GM21529 (cell line): ENCODE measurements at regions not wholly inside any gene's neighbourhood (a gene's known extent, or its start where the extent isn't known, plus 50 kb on each side); places are given as distances from the start of the nearest gene placed in this dataset.

Experiments
- ATAC-seq: cut with Tn5 transposase; IDR thresholded peaks from one replicate; pipeline ENCODE4 v1.9.1; 2021; ENCODE audit not compliant: unreplicated experiment

DNA sequence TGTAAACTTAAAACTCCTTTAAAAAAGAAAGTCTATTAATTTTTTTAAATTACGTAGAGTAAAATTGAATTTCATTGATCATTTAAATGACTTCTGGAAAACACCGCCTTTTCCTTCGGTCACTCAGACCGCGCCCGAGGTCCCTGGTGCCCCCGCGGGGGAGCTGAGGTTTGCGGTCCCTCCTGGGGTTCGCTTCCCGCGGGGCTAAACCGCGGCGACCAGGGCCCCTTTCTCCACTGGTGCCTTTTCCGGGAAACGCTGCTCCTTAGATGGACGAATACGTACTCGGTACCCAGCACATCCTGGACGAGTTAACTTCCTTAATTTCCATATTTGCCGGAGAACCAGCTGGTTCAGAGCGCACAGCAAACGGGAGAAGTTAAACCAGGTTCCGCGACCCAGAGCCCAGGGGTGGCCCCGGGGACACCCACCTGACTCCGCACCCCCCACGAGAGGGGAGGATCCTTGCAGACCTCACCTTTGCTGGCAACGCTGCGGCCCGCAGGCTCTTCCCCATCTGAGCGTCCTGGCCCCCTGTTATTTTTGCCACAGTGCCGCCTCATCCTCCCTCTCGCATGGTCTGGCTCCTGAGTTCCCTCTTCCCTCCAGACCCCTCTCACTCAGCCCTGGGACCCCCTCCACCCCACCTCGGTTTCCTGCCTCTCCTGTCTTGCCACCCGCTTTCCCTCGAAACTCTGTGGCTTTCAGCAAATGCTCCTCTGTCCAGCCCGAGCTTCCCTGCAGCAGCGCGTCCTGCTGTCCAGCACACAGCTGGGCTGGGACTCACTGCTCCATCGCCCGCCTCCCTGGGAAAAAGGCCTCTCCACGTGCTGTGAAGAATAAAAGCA is 420.0 kb upstream of the MYT1L start:
- ATAC-seq, result no peak

DNA sequence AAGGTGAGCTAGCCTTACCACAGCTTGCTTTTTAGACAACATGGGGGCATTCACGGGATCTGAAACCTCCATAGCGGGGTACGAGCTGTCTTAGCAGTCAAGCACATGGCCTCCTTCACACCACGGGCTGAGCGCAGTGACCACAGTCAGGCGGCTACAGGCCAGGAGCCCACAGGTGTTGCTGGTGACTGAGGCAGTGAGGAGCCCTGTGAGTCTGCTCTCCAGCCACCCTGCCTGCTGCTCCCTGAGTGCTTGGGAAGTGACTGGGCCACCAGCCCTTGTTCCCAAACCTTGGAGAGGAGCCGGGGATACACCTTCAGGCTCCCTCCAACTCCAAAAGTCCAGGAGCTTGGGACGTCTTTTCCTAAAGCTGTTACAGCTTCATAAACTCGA is 418.1 kb upstream of the MYT1L start:
- no peak for ATAC-seq

GRCh38 chr2:2748399-2749205 is 417.5 kb upstream of the MYT1L start:
- no peak for ATAC-seq

- ATAC-seq, result no peak
Observed at GRCh38 chr2:2747797-2748301, 416.8 kb upstream of the MYT1L start.

DNA sequence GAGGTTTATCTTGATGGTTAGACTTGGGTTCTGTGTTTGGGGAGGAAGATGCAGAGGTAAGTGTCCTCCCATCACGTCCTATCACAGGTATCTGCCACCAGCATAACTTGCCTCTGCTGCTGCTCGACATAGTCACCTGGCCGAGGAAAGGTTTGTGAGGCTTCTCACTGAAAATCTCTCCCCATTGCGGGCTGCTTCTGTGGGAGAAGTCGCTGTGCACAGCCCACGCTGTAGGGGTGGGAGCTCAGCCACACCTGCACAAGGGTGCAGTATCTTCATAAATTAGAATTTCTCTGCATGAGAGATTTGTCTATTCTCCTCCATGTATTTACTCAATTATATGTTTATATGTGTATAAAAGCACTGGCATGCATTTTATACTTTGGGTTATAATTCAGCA is 415.7 kb upstream of the MYT1L start:
- no peak for ATAC-seq

DNA sequence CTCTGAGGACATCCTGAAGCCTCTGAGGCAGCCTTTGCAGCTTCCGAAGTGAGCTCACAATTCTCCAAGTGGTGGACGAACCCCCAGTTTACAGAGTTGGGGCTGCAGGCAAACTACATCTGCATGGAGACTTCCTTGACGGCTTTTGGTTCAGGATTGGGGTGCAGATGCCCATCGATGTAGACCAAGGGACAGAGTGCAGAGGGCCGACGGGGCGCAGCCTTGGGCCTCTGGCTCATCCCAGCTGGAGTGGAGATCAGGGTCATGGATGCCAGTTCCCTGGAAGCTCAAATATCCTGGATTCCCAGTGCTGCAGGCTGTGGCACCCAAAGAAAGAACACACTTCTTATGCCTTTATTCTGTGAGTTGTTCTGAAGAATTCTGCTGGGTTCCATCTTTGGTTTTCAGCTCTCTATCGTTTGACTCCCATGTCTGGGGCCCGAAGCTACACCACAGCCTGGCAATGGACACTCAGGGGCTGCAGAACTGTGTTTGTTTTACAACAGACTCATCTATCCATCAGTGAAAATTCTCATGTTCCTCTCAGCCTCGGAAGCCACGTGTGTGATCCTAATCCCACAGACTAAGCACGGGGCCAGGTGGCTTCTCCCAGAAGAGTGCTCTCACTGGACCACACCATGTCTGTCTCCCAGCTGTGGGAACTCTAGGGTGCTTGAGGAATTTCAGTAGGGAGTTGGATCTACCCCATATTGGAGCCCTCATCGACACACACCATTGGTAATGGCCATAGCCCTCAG is 414.1 kb upstream of the MYT1L start:
- ATAC-seq, result no peak

- ATAC-seq, result no peak
Observed at GRCh38 chr2:2744107-2744506, 413.0 kb upstream of the MYT1L start.

DNA sequence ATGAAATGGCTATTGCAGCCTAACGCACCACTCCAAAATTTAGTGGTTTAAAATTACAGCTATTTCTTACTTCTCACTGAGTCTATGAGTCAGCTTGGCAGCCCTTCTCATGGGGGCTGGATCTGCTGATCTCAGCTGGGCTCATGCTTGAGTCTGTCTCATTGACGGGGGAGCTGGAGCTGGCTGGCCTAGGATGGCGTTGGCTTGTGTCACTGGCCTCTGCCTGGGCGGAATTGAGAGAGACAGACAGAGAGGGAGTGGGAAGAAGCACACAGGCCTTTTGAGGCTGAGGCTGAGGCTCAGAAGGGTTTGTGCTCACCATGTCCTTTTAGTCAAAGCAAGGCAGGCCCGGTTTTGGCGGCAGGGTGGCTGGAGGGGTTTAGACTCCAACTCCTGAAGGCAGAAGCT is 412.1 kb upstream of the MYT1L start:
- ATAC-seq, result no peak

DNA sequence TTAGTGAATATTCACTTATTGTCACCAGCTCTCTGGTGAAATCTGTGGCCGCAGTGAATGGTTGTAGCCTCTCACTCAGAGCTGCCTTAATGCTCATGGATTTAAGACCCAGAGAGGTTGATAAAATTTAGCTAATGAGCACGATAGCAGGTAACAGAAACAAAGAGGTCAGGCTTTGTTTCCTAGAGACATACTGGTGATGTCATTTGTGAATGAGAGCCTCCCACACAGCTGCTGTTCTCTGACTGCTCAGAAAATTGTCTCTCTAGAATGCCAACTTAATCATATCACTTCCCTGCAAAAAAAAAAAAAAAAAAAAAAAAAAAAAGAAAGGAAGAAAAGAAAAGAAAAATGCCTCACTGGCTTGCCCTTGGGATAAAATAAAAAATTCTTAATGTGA is 411.7 kb upstream of the MYT1L start:
- no peak for ATAC-seq

DNA sequence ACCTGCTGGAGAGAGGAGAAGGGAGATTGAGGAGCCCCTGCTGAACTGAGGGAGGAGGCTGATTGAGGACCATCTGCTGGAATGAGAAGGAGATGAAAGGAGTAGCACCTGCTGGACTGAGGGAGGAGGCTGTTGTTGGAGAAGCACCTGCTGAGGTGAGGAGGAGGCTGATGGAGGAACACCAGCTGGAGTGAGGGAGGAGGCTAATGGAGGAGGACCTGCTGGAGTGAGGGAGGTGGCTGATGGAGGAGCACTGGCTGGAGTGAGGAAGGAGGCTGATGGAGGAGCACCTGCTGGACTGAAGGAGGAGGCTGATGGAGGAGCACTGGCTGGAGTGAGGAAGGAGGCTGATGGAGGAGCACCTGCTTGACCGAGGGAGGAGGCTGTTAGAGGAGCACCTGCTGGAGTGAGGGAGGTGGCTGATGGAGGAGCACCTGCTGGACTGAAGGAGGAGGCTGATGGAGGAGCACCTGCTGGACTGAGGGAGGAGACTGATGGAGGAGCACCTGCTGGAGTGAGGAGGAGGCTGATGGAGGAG is 409.2 kb upstream of the MYT1L start:
- ATAC-seq, result no peak

DNA sequence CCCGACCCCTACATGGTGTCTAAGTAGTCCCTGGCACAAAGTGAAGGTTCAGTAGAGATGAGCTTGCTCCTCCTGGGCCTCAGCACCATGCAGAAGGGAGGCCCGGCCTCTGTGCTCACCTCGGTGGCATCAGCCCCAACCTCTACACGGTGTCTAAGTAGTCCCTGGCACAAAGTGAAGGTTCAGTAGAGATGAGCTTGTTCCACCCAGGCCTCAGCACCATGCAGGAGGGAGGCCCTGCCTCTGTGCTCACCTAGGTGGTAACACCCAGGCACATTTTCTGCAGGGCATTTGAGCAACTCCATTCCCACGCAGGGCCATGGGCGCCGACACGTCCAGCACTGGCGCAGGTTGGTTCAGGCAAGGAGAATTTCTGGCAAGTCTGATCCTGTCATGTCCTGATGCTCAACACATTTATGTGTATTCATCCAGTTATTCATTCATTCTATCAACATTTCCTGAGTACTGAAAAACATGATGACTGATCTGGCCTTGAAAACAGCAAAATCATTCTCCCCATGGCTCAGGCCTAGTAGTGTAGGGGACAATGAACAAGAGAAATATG is 408.2 kb upstream of the MYT1L start:
- ATAC-seq, result no peak

GRCh38 chr2:2738684-2739083 is 407.6 kb upstream of the MYT1L start:
- ATAC-seq, result no peak

- ATAC-seq, result no peak
Observed at GRCh38 chr2:2738276-2738675, 407.2 kb upstream of the MYT1L start.

- no peak for ATAC-seq
Observed at GRCh38 chr2:2735041-2735440, 404.0 kb upstream of the MYT1L start.

DNA sequence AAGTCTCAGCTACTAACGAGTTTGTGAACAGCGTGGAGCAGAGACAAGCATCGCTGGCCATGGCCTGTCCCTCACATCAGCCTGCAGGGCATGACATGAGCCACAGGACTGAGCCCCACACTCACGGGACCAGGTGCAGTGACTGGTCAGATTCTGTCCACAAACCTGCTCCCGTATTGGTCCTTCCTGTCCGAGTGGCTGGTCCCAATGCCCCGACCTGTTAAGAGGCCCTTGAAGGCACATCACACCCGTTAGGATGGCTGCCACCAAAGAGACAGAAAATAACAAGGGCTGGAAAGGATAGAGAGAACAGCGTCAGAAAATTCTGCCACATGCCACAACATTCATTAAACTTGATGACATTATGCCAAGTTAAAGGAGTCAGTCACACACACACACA is 403.2 kb upstream of the MYT1L start:
- no peak for ATAC-seq

- no peak for ATAC-seq
Observed at GRCh38 chr2:2733818-2734217, 402.7 kb upstream of the MYT1L start.

DNA sequence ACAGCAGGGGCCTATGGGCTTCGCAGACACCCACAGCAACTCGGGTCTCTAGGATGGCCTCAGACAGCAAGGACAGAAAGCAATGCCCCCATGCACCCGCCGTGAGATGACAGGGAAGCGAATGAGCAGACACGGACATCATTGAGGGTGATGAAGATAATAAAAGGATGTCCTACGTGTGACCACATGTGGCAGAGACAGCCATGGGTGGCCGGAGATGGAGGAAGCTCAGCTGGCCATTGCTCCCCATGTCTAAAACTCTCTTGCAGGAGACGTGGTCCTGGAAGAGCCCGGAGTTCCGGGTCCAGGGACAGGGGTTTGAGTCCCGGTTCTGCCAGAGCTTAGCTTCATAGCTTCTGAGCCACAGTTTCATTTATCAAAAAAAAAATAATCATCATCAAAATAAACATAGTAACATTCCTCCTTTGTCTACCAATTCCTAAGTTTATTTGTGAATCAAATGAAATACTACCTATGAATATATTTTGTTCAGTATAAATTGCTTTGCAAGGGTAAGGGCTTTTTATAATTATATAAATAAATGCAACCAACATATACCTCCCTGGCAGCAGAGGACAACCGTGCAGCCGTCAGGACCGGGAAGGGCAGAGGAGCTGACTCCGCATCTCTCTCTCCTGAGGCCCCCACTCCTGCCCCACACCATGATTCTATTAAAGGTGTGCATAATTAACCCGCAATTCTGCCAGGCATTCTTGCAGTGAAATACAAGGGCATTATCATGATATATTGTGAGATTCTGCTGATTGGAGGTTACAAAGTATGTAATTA is 401.4 kb upstream of the MYT1L start:
- no peak for ATAC-seq

GRCh38 chr2:2731816-2732284 is 400.8 kb upstream of the MYT1L start:
- no peak for ATAC-seq

DNA sequence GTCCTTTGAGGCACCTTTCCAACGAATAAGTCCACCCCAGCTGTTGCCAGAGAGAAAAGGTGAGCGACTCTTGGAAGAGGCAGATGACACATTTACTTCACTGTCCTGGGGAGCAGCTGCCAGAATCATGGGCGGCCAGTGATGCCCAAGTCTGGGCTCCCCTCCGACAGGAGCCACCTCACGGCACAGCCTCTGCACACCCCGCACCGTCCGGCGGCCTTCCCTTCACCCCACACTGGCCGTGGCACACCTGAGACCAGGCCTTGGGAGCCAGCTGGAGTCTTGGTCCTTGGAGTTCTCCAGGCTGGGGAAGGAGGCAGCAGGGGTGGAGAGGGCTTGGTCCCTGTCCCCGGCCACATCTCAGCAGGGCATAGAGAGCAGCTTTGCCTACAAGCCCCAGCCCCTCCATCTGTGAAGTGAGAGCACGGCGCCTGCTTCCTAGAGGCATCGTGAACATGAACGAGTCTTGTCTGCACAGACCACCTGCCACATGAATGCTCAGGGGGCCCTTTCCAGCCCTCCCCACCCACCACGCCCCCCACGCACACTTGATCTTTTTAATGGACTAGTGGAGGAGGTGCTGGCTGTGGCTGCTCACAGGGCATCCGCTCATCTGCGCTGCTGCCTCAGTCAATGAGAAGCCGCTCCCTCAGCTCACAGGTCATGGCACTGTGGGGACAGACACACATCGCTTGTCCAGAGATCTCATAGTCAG is 400.2 kb upstream of the MYT1L start:
- no peak for ATAC-seq
